ENCODE measurements at regions not wholly inside any gene's neighbourhood (a gene's known extent, or its start where the extent isn't known, plus 50 kb on each side); places are given as distances from the start of the nearest gene placed in this dataset.

- Histone ChIP-seq H3K36me3 (no peaks in the 10 kb centered on the region), H3K27me3 (no peaks in the 10 kb centered on the region), H3K27ac (peak overlapping the region in 1 of 3 donors; percentile 30), H3K4me3 (no peak overlapping the region), H3K4me1 (peaks cover 0 to 8% (median 2%) of the 10 kb centered on the region in 4 donors), H3K9me3 (no peaks in the 10 kb centered on the region)
- TF ChIP-seq POLR2A (IDR thresholded peaks at IDR 0.05) (no peak), CTCF (IDR thresholded peaks at IDR 0.05) (no peak)
- ATAC-seq (peak; percentile 90 to 98 (median 92)), DNase-seq (no peak)
- intact Hi-C loops (cut with DNase I) = no loop called here
Observed at GRCh38 chr14:81986005-81986404, 452.4 kb upstream of the SEL1L start.

GRCh38 chr14:81989211-81989610, 455.6 kb upstream of the SEL1L start:
- no peak for ATAC-seq
- WGBS (ENCODE audit: insufficient coverage, low coverage, low lambda C conversion rate, missing lambda C conversion rate) = 45% methylated on average over 3 of the region's 3 CpGs
- Histone ChIP-seq H3K9me3 (no peaks in the 10 kb centered on the region), H3K27me3 (no peaks in the 10 kb centered on the region), H3K36me3 (no peaks in the 10 kb centered on the region), H3K4me1 (peaks cover 0 to 8% (median 0%) of the 10 kb centered on the region in 4 donors), H3K27ac (no peak overlapping the region), H3K4me3 (no peak overlapping the region)
- intact Hi-C loops (cut with DNase I) = no loop called here
- TF ChIP-seq CTCF (IDR thresholded peaks at IDR 0.05) (no peak), POLR2A (IDR thresholded peaks at IDR 0.05) (no peak)
- DNase-seq = no peak

- TF ChIP-seq CTCF (IDR thresholded peaks at IDR 0.05) (peak; percentile 88 to 94 (median 91)), POLR2A (IDR thresholded peaks at IDR 0.05) (no peak)
- no peaks in the 10 kb centered on the region for H3K9me3 ChIP-seq
- no peak overlapping the region for H3K27ac ChIP-seq
- no peak overlapping the region for H3K4me3 ChIP-seq
- no peaks in the 10 kb centered on the region for H3K27me3 ChIP-seq
- H3K36me3 ChIP-seq = no peaks in the 10 kb centered on the region
- intact Hi-C loops (cut with DNase I) = no loop called here
- ATAC-seq (peak; percentile 77 to 84 (median 82)), DNase-seq (no peak)
- whole genome bisulfite sequencing (ENCODE audit: insufficient coverage, low coverage, low lambda C conversion rate, missing lambda C conversion rate) = 16% methylated on average over 7 of the region's 7 CpGs
- H3K4me1 ChIP-seq = peaks cover 0 to 7% (median 0%) of the 10 kb centered on the region in 4 donors
Observed at GRCh38 chr14:81990312-81990761, 456.7 kb upstream of the SEL1L start.

GRCh38 chr14:81991998-81992397, 458.3 kb upstream of the SEL1L start:
- H3K27me3 ChIP-seq = no peaks in the 10 kb centered on the region
- WGBS (ENCODE audit: insufficient coverage, low coverage, low lambda C conversion rate, missing lambda C conversion rate) = 17% methylated on average over 1 of the region's 1 CpG
- no peaks in the 10 kb centered on the region for H3K4me1 ChIP-seq
- intact Hi-C loops (cut with DNase I) = no loop called here
- TF ChIP-seq CTCF (IDR thresholded peaks at IDR 0.05) = peak; percentile 17 to 35 (median 26)
- no peak for TF ChIP-seq POLR2A (IDR thresholded peaks at IDR 0.05)
- no peaks in the 10 kb centered on the region for H3K9me3 ChIP-seq
- no peak overlapping the region for H3K4me3 ChIP-seq
- H3K36me3 ChIP-seq = no peaks in the 10 kb centered on the region
- ATAC-seq (peak; percentile 22 to 70 (median 45)), DNase-seq (no peak)
- no peak overlapping the region for H3K27ac ChIP-seq

GRCh38 chr14:81993432-81993831, 459.8 kb upstream of the SEL1L start:
- 55% methylated on average over 2 of the region's 3 CpGs for WGBS (ENCODE audit: insufficient coverage, low coverage, low lambda C conversion rate, missing lambda C conversion rate)
- no peak overlapping the region for H3K27ac ChIP-seq
- no peak for DNase-seq
- intact Hi-C loops (cut with DNase I) = no loop called here
- no peak for ATAC-seq
- no peak overlapping the region for H3K4me3 ChIP-seq
- H3K9me3 ChIP-seq = no peaks in the 10 kb centered on the region
- TF ChIP-seq POLR2A (IDR thresholded peaks at IDR 0.05) (no peak), CTCF (IDR thresholded peaks at IDR 0.05) (no peak)
- no peaks in the 10 kb centered on the region for H3K36me3 ChIP-seq
- H3K4me1 ChIP-seq = no peaks in the 10 kb centered on the region
- no peaks in the 10 kb centered on the region for H3K27me3 ChIP-seq
